Activated T-cell treated with anti-CD3 and anti-CD28 coated beads, Interleukin-2, amount 50 U/mL, for 48 hours (primary cell): ENCODE measurements at regions not wholly inside any gene's neighbourhood (a gene's known extent, or its start where the extent isn't known, plus 50 kb on each side); places are given as distances from the start of the nearest gene placed in this dataset.
"Not testable (repeated sequence)": the region's sequence is repeated elsewhere in the genome, so short reads cannot be mapped to it uniquely, and the experiment has no call there.

ENCODE experiments used
- DNase-seq, 2 experiments: peaks; one replicate each; pipeline ENCODE4 v3.0.0-alpha.2; 2020

DNA sequence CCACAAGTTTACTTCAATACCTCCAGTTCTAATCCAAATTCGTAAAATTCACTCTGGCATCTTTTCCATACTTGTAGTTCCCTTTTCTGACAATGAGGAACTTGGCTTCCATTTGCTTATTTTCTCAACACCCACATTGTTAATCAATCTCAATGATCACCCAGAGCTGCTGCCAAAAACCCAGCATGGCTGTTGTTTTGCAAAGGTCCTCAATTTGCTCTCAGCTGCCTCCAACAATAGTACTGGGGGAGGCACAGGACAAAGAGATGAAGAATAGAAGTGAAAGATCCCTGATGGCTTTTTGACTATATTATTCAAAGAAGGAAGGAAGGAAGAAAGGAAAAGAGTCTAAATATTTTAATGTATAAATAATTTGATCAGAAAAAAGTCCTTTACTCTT is 847.8 kb downstream of the RAPGEF2 start:
- no peak for DNase-seq

DNA sequence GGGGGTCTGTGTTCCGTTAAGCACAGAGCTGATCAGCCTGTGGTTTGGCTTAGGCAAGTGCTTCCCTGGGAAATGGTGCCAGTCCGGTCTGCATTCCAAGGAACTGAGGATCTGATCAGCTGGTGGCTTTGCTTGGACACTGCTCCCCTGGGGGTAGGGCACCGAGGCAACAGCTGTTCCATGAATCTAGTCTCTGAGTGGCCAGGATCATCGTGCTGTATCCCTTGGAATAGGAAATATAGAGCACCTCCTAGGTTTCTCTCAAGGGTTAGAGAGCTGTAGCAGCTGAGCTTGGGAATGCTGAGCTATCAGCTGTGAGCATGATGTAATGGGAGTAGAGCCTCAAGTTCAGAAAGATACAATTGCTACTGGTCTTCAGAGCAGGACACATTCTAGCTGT is 863.9 kb downstream of the RAPGEF2 start:
- no peak for DNase-seq

DNA sequence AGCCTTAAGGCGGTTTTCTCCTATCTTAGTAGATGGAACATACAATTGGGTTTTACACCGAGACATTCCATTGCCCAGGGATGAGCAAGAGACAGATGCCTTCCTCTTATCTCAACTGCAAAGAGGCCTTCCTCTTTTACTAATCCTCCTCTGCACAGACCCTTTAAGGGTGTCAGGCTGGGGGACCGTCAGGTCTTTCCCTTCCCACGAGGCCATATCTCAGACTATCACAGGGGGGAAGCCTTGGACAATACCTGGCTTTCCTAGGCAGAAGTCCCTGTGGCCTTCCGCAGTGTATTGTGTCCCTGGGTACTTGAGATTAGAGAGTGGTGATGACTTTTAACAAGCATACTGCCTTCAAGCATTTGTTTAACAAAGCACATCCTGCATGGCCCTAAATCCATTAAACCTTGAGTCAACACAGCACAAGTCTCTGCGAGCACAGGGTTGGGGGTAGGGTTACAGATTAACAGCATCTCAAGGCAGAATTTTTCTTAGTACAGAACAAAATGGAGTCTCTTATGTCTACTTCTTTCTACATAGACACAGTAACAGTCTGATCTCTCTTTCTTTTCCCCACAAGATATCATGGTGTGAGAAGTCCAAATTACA is 874.1 kb downstream of the RAPGEF2 start:
- not testable (repeated sequence) for DNase-seq

DNA sequence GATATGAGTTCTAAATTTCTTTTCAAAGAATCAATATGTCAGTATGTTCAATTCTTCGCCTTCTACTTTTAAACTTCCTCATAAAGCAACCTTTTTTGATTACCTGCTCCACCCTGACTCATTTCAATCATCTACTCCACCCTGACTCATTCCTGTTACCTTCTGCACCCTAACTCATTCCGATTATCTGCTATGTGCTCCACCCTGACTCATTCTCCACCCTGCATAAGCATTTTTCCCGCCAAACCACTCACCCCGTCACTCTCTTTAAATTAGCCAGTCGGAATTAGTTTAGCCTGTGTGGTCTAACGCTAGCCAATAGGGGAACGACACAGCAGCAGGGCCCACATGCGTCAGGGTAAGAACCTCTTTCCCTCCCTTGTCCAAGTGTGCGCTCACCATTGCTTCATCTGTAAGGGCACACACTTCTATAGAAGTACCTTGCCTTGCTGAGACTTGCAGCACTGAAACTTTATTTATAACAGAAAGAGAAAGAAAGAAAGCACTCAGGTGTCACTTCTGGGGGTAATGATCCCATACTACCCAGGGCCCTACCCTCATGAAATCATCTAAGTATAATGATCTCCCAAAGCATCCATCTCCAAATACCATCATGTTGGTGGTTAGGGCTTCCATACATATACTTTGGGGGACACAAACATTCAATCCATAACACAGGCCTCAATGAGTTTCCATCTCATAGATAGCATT is 875.2 kb downstream of the RAPGEF2 start:
- DNase-seq = no peak

DNA sequence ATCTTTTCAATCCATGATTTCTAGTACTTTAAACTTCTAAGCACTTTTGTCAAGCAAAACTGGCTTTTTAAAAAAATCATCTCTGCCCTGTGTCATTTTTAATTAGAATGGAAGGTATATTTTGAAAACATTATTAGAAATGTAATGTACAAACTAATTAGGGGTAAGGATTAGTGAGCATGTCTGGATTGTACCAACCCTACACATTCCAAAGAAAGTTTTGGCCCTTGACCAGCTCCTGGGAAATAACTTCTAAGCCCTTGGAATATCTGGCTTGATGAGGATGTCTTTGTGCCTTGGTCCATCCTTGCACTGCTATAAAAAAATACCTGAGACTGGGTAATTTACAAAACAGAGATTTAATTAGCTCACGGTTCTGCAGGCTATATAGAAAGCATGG is 876.5 kb downstream of the RAPGEF2 start:
- DNase-seq = no peak

DNA sequence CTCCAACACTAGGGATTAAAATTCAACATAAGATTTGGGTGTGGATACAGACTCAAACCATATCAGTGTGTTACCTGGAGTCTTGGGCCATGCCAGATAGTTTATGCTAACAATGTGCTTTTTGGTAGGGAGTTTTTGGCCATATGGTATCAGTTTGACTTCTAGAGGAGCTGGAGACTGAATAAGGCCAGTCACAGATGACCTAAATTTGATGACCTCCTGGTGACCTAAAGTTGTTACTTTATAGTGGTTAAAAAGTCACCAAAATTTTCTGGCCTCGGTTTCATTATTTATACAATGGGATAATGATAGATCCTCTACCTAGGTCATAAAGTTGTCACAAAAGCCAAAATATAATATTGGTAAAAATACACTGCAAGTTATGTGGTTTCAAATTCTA is 877.1 kb downstream of the RAPGEF2 start:
- no peak for DNase-seq

DNA sequence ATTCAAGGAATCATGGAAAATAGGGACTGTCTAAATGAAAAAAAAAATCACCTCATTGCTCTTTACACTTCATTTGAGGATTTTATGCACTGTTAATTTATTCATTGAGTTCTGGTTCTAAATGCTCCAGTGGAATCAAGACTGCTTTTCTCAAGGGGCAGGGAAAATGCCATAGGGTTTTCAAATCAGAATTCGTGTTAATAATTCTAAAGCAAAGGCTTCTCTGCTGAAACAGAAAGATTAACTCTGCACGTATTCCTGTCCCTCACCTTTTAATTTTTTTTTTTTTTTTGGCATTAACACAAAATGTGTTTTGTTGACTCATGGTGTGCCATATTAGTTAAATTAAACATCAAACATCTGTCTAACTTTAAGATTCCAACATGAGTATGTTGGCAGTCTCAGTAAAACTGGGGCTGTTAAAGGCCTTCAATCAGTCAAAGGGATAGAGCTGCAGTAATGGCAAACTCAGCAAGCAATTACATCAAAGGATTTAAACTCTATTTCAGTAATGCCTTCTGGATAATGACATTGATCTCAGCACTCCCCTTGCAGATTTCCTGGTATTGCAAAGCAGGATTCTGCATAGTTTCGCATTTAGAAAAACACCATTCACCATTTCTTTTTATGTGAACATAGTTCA is 878.1 kb downstream of the RAPGEF2 start:
- DNase-seq = no peak

DNA sequence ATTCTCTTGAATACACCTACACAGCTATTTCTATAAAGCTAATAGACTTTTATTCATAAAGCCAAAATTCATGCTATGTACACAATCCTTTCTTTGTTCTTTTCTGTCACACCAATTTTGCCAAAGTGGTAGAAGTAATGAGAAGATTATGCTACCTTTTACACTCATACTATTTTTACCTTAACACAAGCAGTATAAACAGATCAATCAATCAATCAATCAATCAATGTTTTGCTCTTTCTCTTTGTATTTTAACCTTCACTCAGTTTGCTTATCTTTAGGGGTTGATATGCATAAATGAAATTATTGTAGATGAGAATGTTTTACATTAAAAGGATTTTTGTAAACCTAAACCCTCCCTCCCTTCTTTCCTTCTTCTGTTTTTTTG is 878.6 kb downstream of the RAPGEF2 start:
- no peak for DNase-seq

DNA sequence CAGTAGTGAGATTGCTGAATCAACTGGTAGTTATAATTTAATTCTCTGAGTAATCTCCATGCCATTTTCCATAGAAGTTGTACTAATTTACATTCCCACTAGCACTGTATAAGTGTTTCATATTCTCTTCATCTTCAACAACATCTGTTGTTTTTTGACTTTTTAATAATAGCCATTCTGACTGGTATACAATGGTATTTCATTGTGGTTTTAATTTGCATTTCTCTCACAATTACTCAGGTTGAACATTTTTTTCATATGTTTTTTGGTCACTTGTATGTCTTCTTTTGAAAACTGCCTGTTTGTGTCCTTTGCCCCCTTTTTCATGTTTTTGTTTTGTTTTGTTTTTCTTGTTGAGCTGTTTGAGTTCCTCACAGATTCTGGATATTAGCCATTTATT is 880.2 kb downstream of the RAPGEF2 start:
- no peak for DNase-seq

DNA sequence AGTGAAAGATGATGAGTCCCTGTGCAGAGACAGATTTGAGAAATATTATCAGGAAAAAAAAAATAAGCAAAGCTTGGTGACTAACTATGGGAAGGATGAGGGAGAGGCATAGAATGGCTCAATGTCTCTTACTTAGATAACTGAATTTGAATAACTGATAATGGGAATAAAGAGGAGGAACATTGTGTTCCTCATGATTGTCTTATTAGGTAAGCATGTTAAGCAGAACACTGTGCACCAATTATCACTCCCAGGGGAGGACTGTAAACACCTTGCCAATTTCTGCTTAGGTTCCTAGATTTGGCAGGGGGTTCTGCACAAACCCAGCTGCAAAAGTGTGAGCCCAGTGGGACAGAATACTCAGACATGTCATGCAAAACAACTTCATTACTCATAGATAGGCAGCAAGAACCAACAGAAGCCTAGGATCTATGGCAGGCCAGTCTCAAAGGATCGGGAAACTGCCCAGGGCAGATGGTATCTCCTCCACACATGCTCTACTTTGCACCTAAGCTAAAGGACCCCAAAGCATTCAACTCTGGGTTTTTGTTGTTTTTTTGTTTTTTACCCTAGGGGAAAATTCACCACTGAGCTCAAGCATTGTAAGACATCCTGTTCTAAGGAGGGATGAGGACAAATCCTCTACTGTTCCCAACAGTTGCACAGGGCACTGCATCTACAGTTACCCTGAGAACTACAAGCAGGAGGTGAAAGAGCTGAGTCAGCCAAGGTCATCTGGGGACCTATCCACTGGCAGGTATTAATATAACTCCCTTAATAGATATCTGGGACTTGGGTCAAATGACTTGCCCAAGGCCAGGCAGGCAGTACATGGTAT is 907.0 kb downstream of the RAPGEF2 start:
- no peak for DNase-seq

DNA sequence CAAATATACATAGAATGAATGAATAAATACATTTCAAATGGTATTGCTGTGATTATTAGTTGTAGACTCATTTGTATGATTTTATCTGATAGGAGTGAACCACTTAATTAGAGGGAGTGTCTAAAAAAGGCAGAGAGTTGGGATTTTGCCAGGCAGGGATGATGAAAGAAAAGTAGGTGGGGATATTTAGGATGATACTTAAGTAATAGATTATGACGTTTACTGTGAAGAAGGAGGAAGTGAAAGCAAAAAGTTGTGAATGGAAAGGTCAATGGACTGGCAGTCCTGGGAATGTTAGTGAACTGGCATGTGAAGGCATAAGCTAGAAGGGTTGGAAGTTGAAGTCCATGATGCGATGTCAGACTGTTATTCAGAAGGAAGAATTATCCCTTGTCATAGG is 917.1 kb downstream of the RAPGEF2 start:
- DNase-seq = no peak

DNA sequence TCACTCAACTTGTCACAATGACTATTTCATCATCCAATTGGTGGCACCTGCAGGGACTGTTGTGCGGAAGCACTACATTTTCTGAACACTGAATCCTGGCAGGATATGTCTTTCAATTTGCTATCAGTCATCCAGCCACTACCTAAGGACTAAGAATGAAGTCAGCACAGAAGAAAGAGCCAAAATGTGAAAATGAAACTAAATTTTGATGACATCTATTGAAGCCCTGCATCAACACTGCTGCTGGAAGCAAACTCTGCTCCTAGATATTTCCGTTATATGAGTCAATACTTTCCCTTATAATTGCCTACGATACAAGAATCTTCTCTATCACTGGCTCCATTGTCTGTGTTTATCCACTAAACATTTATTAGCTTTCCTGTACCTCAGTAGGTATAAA is 917.9 kb downstream of the RAPGEF2 start:
- no peak for DNase-seq

DNA sequence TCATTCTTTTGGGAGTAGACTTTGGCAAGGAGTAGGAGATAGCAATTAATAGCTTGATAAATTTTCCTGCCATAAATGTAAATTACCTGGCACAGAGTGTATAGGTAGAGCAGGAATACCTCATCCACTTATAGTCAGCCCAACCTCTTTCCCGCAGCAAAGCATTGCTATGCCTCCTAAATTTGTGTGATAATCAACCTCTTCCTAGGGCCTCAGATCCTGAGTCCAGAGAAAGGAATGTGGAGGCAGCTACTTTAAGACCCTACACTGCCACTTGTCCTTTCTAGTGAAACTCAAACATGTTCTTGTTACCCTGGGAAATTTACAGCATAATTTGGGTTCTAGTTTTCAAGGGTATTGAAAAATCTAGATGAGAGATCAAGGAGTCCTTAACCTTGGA is 919.0 kb downstream of the RAPGEF2 start:
- no peak for DNase-seq

DNA sequence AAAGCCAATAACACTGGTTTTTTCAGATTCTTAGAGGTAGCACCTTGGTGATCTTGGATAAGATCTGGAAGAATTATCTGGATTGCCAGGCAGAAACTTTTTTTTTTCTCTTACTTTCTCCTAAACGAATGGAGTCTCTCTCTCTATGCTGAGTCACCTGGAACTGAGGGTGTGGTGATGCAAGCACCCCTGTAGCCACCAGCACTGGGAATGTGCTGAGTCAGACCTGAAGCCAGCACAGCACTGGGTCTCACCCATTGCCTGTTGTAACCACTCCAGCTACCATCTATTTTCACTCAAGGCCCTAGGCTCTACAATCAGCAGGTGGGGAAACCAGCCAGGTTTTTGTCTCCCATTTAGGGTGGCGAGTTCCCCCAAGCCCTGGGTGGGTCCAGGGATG is 923.8 kb downstream of the RAPGEF2 start:
- DNase-seq = no peak

DNA sequence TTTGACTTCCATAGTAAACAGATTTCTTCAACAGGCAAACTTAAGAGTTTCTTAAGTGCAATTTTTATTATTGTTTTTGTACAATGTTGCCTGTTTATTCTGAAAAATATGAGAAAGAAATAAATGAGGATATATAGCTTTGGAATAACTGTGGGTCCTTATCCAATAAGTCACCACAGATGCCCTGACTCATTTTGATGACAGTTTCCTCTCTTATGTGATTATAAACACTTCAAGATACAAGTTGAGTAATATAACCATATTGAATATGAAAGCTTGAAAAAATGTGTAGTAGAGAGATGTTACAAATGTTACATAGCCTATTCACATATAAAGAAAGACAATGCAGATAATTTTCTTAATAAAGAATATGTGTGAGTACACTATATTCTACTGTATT is 931.6 kb downstream of the RAPGEF2 start:
- DNase-seq = no peak

DNA sequence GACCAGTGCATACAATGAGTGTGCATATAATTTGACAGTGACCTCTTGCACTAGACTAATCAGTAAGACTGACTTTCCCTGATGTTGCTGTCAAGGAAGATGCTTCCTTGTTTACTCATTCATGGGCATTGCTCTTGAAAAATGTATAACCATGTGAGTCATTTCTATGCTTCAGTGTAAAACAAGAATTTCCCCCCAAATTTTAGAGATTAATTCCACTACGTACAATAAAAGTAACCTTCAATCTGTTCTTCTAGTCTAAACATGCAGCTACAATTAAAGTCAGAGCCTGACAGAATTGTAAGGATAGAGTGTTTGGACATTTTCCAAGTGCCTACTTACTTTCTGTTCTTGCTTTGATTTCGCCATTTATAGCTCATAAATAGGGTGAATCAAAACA is 935.7 kb downstream of the RAPGEF2 start:
- DNase-seq = no peak

DNA sequence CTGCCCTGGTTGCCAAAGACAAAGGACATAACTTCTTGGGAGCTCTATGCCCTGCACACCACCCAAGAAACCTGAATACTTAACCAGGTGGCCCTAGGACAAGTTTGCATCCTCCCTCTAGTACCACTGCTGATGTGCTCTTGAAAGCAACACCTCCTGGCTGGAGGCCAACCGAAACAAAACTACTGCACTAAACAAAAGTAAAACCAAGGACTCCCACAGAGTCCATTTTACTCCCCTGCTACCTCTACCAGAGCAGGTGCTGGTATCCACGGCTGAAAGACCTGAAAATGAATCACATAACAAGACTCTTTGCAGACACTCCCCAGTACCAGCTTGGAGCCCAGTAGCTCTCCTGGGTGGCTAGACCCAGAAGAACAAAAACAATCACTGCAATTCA is 941.8 kb downstream of the RAPGEF2 start:
- DNase-seq = no peak

DNA sequence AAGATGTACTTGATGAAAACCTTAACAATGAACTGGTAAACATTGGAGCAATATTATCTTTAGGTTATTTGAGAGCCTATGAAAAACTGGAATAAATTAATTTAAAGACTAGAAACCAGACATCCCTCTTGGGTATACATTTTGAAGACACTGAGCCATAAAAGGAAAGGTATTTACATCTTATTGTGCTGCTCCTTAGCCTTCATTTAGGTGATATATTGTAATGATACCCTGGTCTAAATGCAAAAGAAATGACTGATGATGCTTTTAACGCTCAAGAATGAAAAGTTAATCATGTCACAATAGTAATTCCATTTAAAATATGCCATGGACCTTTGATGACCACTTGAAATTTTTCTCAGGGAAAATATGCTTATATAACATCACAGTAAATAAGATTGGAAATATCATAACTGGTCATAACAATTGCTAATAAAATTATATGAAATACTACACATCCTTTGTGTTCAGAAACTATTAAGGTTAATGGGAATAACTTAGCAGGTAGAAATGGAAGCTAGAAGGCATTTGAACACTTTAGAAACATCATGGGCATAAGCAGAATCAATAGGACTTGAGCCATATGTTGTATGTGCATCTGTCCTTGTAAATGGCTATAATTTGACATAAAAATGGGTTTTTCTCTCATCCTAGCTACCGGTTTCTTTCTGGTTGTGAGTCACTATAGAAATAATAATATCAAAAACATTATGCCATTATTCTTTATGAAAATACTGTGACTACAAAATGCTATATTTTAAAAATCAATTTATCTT is 979.7 kb downstream of the RAPGEF2 start:
- DNase-seq = no peak

DNA sequence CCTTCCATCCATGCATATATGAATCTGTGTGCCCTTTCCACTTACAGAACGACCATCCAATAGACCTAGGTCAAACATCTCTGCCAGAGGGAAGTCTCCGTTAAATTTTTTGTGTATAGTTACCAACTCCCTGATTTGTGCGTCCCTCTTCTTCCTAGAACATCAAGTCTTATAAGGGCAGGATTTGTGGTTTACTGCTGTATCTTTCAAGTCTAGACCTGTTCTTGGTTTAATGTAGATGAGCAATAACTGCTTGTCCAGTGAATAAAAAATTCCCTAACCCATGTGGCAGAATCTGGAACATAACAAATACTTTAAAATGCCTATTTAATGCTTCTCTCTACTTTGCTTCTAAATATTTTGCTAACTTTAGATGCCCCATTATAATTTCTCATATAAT is 988.8 kb downstream of the RAPGEF2 start:
- no peak for DNase-seq

DNA sequence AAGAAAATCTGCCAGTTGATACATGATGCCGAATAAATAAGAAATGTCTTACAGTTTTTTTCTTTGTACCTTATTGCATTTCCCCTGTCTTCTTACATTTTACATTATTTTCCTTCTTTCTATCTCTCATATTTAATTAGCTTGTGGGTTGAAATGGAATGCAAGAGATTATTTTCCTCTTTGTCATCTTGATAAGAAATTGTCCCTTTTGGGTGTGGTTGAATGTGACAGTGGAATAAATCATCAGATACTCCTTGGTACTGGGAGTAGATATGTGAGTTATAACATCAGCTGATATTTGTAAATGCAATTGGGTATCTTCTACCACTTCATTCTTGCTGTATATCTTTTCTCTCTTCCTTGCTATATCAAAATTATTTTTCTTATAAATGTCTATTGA is 997.4 kb downstream of the RAPGEF2 start:
- no peak for DNase-seq

DNA sequence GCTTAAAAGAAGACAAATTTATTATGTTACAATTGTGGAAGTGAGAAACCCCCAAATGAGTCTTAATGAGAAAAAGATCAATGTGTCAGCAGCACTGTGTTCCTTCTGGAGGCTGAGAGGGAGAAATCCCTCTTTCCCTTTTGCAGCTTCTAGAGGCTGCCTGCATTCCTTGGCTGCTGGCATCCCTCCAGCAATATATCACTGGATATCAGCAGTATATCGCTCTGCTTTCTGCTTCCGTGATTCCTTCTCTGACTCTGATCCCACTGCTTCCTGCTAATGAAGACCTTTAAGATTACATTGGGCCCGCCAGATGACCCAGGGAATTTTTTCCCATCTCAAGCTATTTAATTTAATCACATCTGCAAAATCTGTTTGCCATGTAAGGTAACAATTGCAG is 1008.0 kb downstream of the RAPGEF2 start:
- DNase-seq = no peak

DNA sequence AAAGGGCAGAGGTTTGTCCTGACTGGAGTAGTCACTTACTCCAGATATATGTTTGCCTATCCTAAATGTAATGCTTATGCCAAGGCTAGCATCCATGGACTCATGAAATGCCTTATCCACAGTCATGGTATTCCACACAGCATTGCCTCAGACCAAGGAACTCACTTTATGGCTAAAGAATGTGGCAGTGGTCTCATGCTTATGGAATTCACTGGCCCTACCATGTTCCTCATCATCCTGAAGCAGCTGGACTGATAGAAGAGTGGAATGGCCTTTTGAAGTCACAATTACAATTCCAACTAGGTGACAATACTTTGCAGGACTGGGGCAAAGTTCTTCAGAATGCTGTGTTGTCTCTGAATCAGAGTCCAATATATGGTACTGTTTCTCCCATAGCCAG is 1014.8 kb downstream of the RAPGEF2 start:
- no peak for DNase-seq
